Neural cell (in vitro differentiated cells): ENCODE measurements at regions not wholly inside any gene's neighbourhood (a gene's known extent, or its start where the extent isn't known, plus 50 kb on each side); places are given as distances from the start of the nearest gene placed in this dataset.

Experiments
- H2AFZ ChIP-seq: fragments of 200-600, 300-800 bp; sonication (generic), shearing (Covaris generic); 2 replicates; pipeline ENCODE4 v1.6.0; 2014; ENCODE audit warnings: low read depth, mild to moderate bottlenecking, antibody characterized with exemption, low read length, moderate library complexity
- H3F3A ChIP-seq: fragments of 200-600 bp; shearing (Covaris generic); 2 replicates; pipeline ENCODE4 v1.6.1; 2016; ENCODE audit warnings: mild to moderate bottlenecking, moderate library complexity, mixed read lengths, antibody characterized with exemption, low read length; ENCODE audit not compliant: insufficient read depth, poor library complexity, severe bottlenecking
- H3K27ac ChIP-seq: fragments of 200-600, 300-800 bp; sonication (generic), shearing (Covaris generic); 2 replicates; pipeline ENCODE4 v1.5.1; 2014; ENCODE audit warnings: mild to moderate bottlenecking, low read length, moderate library complexity
- H3K27me3 ChIP-seq: fragments of 300-800, 200-600 bp; sonication (generic), shearing (Covaris generic); 2 replicates; pipeline ENCODE4 v1.6.0; 2014; ENCODE audit warnings: mild to moderate bottlenecking, low read depth, low read length, moderate library complexity; ENCODE audit not compliant: insufficient read depth
- H3K36me3 ChIP-seq: fragments of 300-800, 200-600 bp; sonication (generic), shearing (Covaris generic); 2 replicates; pipeline ENCODE4 v1.5.1; 2014; ENCODE audit warnings: mild to moderate bottlenecking, antibody characterized with exemption, low read length, moderate library complexity; ENCODE audit not compliant: insufficient read depth
- H3K4me2 ChIP-seq: fragments of 300-800, 200-600 bp; sonication (generic), shearing (Covaris generic); 2 replicates; pipeline ENCODE4 v1.6.0; 2014; ENCODE audit warnings: mild to moderate bottlenecking, low read length
- H3K4me3 ChIP-seq: fragments of 300-800, 200-600 bp; sonication (generic), shearing (Covaris generic); 2 replicates; pipeline ENCODE4 v1.5.1; 2014; ENCODE audit warnings: mild to moderate bottlenecking, low read length, moderate library complexity
- H3K79me2 ChIP-seq: fragments of 200-600 bp; shearing (Covaris generic); replicated peaks from 2 replicates; pipeline ENCODE4 v1.6.0; 2014; ENCODE audit warnings: mild to moderate bottlenecking, low read length, moderate library complexity; ENCODE audit not compliant: insufficient read depth
- H3K9ac ChIP-seq: fragments of 300-800, 200-600 bp; sonication (generic), shearing (Covaris generic); 2 replicates; pipeline ENCODE4 v1.6.1; 2016; ENCODE audit warnings: mild to moderate bottlenecking, low read length, mixed read lengths
- H3K9me2 ChIP-seq: fragments of 200-600 bp; shearing (Covaris generic); 2 replicates; pipeline ENCODE4 v1.6.1; 2016; ENCODE audit warnings: mild to moderate bottlenecking, low read length, mixed read lengths; ENCODE audit not compliant: insufficient read depth
- H3K9me3 ChIP-seq: fragments of 200-600, 300-800 bp; sonication (generic), shearing (Covaris generic); 2 replicates; pipeline ENCODE4 v1.6.1; 2016; ENCODE audit warnings: mild to moderate bottlenecking, mixed run types, low read length, moderate library complexity, mixed read lengths
- H4K20me1 ChIP-seq: fragments of 200-600 bp; shearing (Covaris generic); 2 replicates; pipeline ENCODE4 v1.6.1; 2016; ENCODE audit warnings: mild to moderate bottlenecking, mixed run types; ENCODE audit not compliant: insufficient read depth
- CTCF ChIP-seq: fragments of 450-650 bp; IDR thresholded peaks from 2 replicates; pipeline ENCODE4 v1.5.1; 2014; ENCODE audit warnings: antibody characterized with exemption, mild to moderate bottlenecking, moderate library complexity; ENCODE audit not compliant: poor library complexity, severe bottlenecking
- EP300 ChIP-seq: fragments of 450-650 bp; conservative IDR thresholded peaks from 2 replicates; pipeline ENCODE4 v1.6.1; 2014; ENCODE audit warnings: antibody characterized with exemption, mild to moderate bottlenecking, moderate library complexity; ENCODE audit not compliant: poor library complexity, severe bottlenecking
- EZH2 ChIP-seq: fragments of 200-600, 300-800 bp; shearing (Covaris generic), sonication (generic); IDR thresholded peaks from 2 replicates; pipeline ENCODE4 v1.6.1; 2014; ENCODE audit warnings: antibody characterized with exemption, low read length, borderline replicate concordance, mild to moderate bottlenecking; ENCODE audit not compliant: insufficient read depth, poor library complexity, severe bottlenecking
- MXI1 ChIP-seq: fragments of 450-650 bp; conservative IDR thresholded peaks from 2 replicates; pipeline ENCODE4 v1.6.1; 2014; ENCODE audit warnings: antibody characterized with exemption, mild to moderate bottlenecking; ENCODE audit not compliant: poor library complexity, severe bottlenecking
- POLR2AphosphoS5 ChIP-seq: IDR thresholded peaks from 2 replicates; pipeline ENCODE4 v1.6.1; 2012
- RAD21 ChIP-seq: fragments of 450-650 bp; conservative IDR thresholded peaks from 2 replicates; pipeline ENCODE4 v1.6.1; 2014; ENCODE audit warnings: antibody characterized with exemption, mild to moderate bottlenecking, moderate library complexity
- REST ChIP-seq: IDR thresholded peaks from 2 replicates; pipeline ENCODE4 v1.6.1; 2012; ENCODE audit warnings: borderline replicate concordance
- SMC3 ChIP-seq: fragments of 450-650 bp; conservative IDR thresholded peaks from 2 replicates; pipeline ENCODE4 v1.6.1; 2014; ENCODE audit warnings: antibody characterized with exemption, mild to moderate bottlenecking, moderate library complexity; ENCODE audit not compliant: poor library complexity
- TAF1 ChIP-seq: IDR thresholded peaks from 2 replicates; pipeline ENCODE4 v1.6.1; 2012; ENCODE audit warnings: low read depth

GRCh38 chr5:143660625-143661024, 151.3 kb upstream of the HMHB1 start:
- Histone ChIP-seq H3F3A (no peaks in the 10 kb centered on the region), H3K36me3 (no peaks in the 10 kb centered on the region), H2AFZ (no peak overlapping the region), H3K9me3 (no peaks in the 10 kb centered on the region), H3K9me2 (no peaks in the 10 kb centered on the region), H4K20me1 (no peaks in the 10 kb centered on the region), H3K27ac (no peak overlapping the region), H3K79me2 (no peaks in the 10 kb centered on the region), H3K4me2 (no peak overlapping the region), H3K4me3 (no peak overlapping the region), H3K27me3 (no peaks in the 10 kb centered on the region), H3K9ac (no peak overlapping the region)
- TF ChIP-seq SMC3 (no peak), EZH2 (no peak), RAD21 (no peak), MXI1 (no peak), EP300 (no peak), REST (no peak), TAF1 (no peak), POLR2AphosphoS5 (no peak), CTCF (no peak)

- no peak for TF ChIP-seq REST
- TF ChIP-seq TAF1 = no peak
- TF ChIP-seq EP300 = no peak
- TF ChIP-seq MXI1 = no peak
- TF ChIP-seq CTCF = no peak
- no peak for TF ChIP-seq SMC3
- TF ChIP-seq EZH2 = no peak
- TF ChIP-seq RAD21 = no peak
- TF ChIP-seq POLR2AphosphoS5 = no peak
Observed at GRCh38 chr5:143659599-143660238, 152.2 kb upstream of the HMHB1 start.

More at GRCh38 chr5:143659599-143660238, 152.2 kb upstream of the HMHB1 start:
- H3K9me2 ChIP-seq = no peaks in the 10 kb centered on the region
- no peak overlapping the region for H3K4me3 ChIP-seq
- H3K9me3 ChIP-seq = no peaks in the 10 kb centered on the region
- H4K20me1 ChIP-seq = no peaks in the 10 kb centered on the region
- H3K36me3 ChIP-seq = no peaks in the 10 kb centered on the region
- H3K27me3 ChIP-seq = no peaks in the 10 kb centered on the region
- no peak overlapping the region for H3K27ac ChIP-seq
- no peaks in the 10 kb centered on the region for H3K79me2 ChIP-seq
- no peak overlapping the region for H2AFZ ChIP-seq
- H3K9ac ChIP-seq = no peak overlapping the region
- no peaks in the 10 kb centered on the region for H3F3A ChIP-seq
- no peak overlapping the region for H3K4me2 ChIP-seq
